ENCODE measurements at regions not wholly inside any gene's neighbourhood (a gene's known extent, or its start where the extent isn't known, plus 50 kb on each side); places are given as distances from the start of the nearest gene placed in this dataset.

DNA sequence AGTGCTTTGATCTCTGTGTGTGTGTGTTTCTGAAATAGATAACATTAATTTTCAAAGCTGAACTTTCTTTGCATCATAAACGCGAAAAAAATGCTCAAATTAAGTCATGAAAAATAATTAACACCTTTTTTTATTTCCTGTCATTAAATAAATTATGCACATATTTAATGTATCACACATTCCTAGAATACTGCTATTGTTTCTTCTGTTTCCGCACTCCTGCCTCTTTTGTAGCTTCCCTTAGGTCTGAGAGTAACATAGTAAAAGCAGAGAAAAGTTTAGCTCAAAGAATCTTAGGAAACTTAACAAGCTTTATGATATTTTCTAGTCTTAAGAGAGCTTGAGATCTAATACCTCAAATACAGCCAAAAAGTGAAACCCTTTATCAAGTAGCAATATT lies 504.2 kb downstream of the JRKL start:
- intact Hi-C loops (cut with micrococcal nuclease): no loop called here
- H3K9me3 ChIP-seq (replicated peaks; ENCODE audit: control insufficient read depth, insufficient read depth, low read length): no peaks in the 10 kb centered on the region
- H3K9ac ChIP-seq (replicated peaks; ENCODE audit: extremely low read depth, insufficient read depth, low read length): no peak overlapping the region
- no peaks in the 10 kb centered on the region for H3K79me2 ChIP-seq (ENCODE audit: control insufficient read depth, insufficient read depth, low read length)
- H3K27ac ChIP-seq (ENCODE audit: insufficient read depth, low read depth, low read length): no peak overlapping the region
- FAIRE-seq: no peak
- no peaks in the 10 kb centered on the region for H3K9me1 ChIP-seq (replicated peaks; ENCODE audit: control insufficient read depth, extremely low read depth, insufficient read depth, low read length)
- H4K20me1 ChIP-seq (replicated peaks; ENCODE audit: control insufficient read depth, extremely low read depth, insufficient read depth, low read length): no peaks in the 10 kb centered on the region
- no peak for TF ChIP-seq CTCF (IDR thresholded peaks at IDR 0.05; ENCODE audit: extremely low read depth in 1 of 2, insufficient read depth in 1 of 2, low read depth in 1 of 2, low read length in 2 of 2)
- TF ChIP-seq JUN (IDR thresholded peaks at IDR 0.05; ENCODE audit: borderline replicate concordance, insufficient read depth, insufficient read length, low read depth): no peak
- no peak for TF ChIP-seq MYC (IDR thresholded peaks at IDR 0.05; ENCODE audit: low read depth, low read length)
- no peak for TF ChIP-seq POLR2AphosphoS5 (IDR thresholded peaks at IDR 0.05; ENCODE audit: insufficient read depth, low read depth, low read length)
- TF ChIP-seq GATA2 (IDR thresholded peaks at IDR 0.05; ENCODE audit: insufficient read depth, insufficient read length, low read depth, low read length): no peak
- TF ChIP-seq, protein P1, sequence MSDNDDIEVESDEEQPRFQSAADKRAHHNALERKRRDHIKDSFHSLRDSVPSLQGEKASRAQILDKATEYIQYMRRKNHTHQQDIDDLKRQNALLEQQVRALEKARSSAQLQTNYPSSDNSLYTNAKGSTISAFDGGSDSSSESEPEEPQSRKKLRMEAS (IDR thresholded peaks at IDR 0.05; ENCODE audit: insufficient read depth, insufficient read length): no peak
- no peak for TF ChIP-seq EZH2 (IDR thresholded peaks at IDR 0.05; ENCODE audit: borderline replicate concordance, low read depth, low read length, severe bottlenecking)
- TF ChIP-seq FOS (IDR thresholded peaks at IDR 0.05; ENCODE audit: borderline replicate concordance, insufficient read depth, low read length): no peak
- no peak for TF ChIP-seq POLR2A (IDR thresholded peaks at IDR 0.05; ENCODE audit: low read depth, low read length)
- no peaks in the 10 kb centered on the region for H3K27me3 ChIP-seq (ENCODE audit: control insufficient read depth in 2 of 2, insufficient read depth in 2 of 2, low read length in 2 of 2)
- POLR2A ChIA-PET: no interaction called here
- no TSS peak for BruUV-seq (replicated peaks)
- DNase-seq (ENCODE audit: low read depth, low spot score): no peak
- CTCF ChIA-PET: no interaction called here
- H3K4me3 ChIP-seq (replicated peaks in 1 of 3; ENCODE audit: insufficient read depth in 1 of 3, low read depth in 1 of 3, low read length in 3 of 3): no peak overlapping the region
- no peak overlapping the region for H2AFZ ChIP-seq (ENCODE audit: low read depth, low read length)
- H3K4me1 ChIP-seq (ENCODE audit: control insufficient read depth, extremely low read depth, insufficient read depth, low read length): no peaks in the 10 kb centered on the region
- dilution Hi-C loops (cut with MboI; ENCODE audit: extremely low pct_ligation_motif_present, low sequenced_read_pairs): no loop called here
- H3K4me2 ChIP-seq (ENCODE audit: insufficient read depth, low read length): no peak overlapping the region
- H3K36me3 ChIP-seq (ENCODE audit: control insufficient read depth in 2 of 2, extremely low read depth in 1 of 2, insufficient read depth in 2 of 2, low read length in 2 of 2): no peaks in the 10 kb centered on the region

All from endothelial cell of umbilical vein (primary cell).